Dermis microvascular lymphatic vessel endothelial cell (primary cell): ENCODE measurements at regions not wholly inside any gene's neighbourhood (a gene's known extent, or its start where the extent isn't known, plus 50 kb on each side); places are given as distances from the start of the nearest gene placed in this dataset.
"Not testable (repeated sequence)": the region's sequence is repeated elsewhere in the genome, so short reads cannot be mapped to it uniquely, and the experiment has no call there.

Source experiments
- DNase-seq, 2 donors: peaks; one replicate each; pipeline versions ENCODE4 v3.0.0 to v3.0.0-alpha.2; 2010; ENCODE audit warnings: low read depth in 2 of 2

DNA sequence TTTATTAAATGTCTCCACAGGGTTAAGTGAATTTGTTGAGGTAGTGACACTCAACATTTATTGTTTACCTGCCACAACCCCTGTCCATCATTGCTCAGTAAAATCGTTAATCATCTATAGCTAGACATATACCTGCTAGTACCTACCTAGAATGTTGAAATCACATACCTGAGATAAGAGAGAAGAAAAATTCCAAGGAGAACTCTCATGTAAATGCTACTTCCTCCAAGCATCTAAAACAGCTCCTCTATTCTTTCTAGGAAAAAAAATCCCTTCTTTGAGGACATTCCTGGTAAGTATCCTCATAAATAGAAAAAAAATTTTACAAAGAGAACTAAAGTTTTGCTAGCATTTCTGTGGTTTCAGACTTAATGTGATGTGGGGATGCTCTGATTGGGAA lies 325.1 kb downstream of the DAD1 start:
- no peak for DNase-seq

DNA sequence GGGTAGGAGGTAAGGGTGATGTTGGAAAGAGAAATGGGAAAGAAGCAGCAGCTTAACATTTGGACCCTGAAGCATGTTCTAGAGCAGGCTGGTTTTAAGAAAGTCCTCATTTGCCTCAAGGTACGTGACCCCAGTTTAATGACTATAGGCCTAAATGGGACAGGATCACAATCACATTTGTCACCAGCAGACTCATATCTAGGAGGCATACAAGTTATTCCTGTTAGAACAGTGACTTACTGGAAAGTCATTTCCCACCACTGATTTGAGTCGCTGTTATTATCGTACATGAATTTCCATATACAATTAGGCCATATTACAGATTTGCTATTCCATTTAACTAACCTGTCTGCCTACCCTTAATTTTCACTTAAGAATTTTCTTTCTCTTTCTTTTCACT lies 326.1 kb downstream of the DAD1 start:
- DNase-seq: no peak

DNA sequence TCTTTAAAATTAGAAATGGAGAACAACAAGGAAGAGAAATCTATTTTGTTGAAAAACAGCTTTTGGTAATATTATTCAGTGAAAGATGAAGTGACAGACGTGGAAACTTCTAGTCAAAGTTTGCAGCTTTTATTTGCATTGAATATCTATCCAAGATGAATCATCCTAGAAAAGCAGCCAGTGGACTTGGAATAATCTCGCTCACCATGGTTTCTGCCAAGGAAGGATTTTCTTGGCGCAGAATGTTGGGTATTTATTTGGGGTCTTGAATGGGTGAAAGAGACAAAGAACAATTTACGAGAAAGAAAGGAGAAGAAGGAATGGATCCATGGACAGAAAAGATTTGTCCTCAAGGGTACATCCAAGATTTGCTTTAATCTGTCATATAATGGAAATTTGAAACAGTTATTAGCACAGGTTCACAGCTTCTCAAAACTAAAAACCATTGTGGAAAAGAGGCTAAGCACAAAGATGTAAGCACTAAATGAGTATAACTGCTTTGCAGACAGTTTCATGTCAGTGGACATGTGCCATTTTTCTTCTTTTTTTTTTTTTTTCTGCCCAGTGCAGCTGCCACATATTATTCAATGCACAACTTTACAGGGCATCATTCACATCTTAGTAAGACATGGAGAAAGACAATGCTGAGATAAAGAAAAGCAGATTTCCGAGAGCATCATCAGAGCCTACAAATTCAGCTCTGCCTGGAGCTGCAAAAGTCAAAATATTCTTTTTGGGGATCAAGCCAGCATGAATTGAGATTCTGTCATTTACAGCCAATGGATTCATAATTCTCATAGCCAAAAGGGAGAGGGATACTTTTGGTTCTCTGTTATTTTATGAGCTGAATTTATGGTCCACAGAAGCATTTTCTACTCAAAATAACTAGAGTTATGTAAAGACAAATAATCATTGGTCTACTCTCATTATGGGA lies 333.7 kb downstream of the DAD1 start:
- no peak for DNase-seq

GRCh38 chr14:22252686-22253085 lies 336.3 kb downstream of the DAD1 start:
- no peak for DNase-seq

DNA sequence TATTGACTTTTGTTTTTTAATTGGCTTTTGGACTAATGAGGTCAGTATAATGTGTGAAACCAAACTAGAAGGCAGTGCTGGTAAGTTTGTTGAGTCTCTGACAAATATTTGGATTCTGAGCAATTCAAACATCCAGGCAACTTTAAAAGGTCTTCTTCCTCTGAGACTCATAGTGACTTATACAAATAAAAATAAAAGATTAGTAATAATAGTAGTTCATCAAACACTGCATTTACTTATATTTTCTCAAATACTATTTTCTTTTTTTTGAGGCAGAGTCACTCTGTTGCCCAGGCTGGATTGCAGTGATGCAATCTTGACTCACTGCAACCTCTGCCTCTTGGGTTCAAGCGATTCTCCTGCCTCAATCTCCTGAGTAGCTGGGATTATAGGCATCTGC lies 337.9 kb downstream of the DAD1 start:
- no peak for DNase-seq

DNA sequence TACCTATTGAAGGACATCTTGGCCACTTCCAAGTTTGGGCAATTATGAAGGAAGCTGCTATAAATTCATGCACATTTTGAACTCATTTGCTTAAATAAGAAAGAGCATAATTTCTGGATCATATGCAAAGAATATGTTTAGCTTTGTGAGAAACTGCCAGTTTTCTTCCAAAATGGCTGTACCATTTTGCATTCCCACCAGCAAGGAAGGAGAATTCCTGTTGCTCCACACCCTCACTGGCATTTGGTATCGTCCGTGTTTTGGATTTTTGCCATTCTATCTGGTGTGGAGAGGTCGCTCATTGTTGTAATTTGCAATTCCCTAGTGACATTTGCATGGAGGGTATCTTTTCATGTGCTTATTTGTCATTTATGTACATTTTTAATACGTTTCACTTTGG lies 339.3 kb downstream of the DAD1 start:
- no peak for DNase-seq

DNA sequence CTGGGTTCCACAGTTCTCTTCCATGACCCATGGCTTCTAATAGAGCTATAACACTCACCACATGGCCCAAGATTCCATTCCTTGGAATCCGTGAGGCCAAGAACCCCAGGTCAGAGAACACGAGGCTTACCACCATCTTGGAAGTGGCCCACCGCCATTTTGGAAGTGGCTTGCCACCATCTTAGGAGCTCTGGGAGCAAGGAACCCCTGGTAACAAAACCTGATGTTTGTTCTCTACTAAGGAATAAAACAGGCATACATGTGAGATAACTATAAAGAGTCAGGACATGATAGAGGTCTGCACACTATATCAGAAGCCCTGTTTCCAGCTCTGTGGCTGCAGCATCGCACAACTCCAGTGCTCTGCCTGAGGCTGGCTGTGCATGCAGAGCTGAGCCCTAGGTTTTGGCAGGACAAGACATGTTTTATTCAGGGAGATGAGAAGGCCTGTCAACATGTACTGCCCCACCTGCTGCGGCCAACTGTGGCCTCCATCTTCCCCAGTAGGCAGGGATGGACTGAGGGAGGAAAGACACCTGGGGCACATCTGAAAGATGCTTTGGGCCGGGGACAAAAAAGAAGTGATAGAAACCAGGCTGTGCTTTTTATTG lies 344.9 kb downstream of the DAD1 start:
- no peak for DNase-seq

- DNase-seq: not testable (repeated sequence)
These were observed 350.7 kb downstream of the DAD1 start for GRCh38 chr14:22238320-22238719.

- DNase-seq: no peak
These were observed 355.6 kb downstream of the DAD1 start for GRCh38 chr14:22233377-22233776.

- DNase-seq: no peak
These were observed 356.1 kb downstream of the DAD1 start for GRCh38 chr14:22232933-22233332.

- no peak for DNase-seq
These were observed 356.5 kb downstream of the DAD1 start for GRCh38 chr14:22232486-22232885.

- DNase-seq: no peak
These were observed 358.0 kb downstream of the DAD1 start for GRCh38 chr14:22231018-22231417.

DNA sequence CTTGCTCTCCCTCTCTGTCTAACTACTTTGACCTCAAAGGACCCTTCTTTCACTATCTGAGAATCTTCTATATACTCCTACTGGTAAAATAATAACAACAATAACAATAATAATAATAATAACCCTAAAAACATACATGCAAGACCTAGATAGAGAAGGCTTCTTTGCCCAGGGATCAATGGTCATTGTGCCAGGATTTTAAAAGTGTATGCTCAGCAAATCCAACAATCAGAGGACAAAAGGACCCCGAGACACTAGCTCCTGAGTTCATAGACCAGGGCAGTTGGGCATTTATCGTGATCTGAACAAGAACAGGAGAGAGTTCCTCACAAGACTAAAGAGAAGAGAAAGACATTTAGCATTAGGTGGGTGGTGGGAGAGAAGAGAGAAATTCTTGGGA lies 358.5 kb downstream of the DAD1 start:
- DNase-seq: no peak

DNA sequence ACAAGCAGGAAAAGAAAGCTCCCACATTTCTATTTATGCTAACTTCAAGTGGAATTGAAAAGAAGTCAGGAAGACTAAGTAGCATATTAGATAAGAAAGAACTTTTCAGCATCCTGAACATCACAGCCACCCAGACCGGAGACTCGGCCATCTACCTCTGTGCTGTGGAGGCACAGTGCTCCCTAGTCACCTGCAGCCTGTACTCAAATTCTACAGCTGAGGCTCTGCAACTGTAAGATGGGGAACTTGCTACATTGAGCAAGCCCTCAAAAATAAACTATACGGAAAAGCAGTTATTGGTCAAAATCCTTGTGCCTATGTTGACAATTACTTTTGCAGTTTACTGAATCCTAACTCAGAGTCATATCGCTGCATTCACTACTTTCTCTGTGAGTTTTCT lies 361.9 kb downstream of the DAD1 start:
- no peak for DNase-seq

DNA sequence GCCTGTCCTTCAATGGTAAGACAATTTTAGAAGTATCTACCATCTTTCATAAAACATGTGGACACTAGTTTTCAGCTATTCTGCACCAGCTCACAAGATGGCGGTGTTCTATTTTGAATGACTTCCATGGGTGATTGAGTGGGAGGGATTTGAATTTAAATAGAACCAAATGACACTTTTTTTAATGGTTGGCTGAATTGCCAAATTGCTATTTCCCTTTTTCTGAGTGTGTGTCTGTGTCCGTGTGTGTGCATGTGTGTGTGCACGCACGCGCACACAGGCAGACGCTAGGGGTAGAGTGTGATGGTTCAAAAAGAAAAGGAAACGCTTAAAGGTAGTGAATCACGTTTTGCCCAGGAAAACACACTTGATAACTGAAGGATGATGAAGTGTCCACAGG lies 362.6 kb downstream of the DAD1 start:
- DNase-seq: no peak

DNA sequence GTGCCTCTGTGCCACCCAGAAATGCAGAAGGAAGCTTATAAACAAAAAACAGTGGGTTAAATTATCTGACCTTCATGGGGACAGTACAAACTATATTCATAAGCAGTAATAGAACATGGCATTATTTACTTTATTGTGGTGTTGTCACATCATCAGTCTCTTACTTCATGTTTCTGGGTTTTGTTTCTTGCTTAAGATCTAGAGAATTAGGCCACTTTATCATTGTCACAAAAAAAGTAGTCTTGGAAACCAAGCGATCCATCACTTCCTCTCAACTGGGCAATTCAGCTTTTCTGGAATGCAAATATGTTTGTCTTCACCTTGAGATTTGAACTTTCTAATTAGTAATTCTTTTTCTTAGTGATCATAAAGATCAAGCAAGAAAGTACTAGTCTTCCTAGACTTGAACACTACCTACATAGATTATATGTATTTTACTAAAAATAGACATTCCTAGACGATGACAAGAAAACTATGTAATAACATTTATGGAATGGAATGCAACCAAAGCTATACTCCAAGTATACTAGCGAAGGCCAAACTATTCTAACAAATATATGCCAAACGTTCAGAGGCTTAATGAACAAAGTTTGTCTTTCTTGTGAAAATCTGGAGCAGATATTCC lies 363.4 kb downstream of the DAD1 start:
- no peak for DNase-seq

- DNase-seq: peak in 1 of 2 donors; percentile 16
These were observed 367.5 kb downstream of the DAD1 start for GRCh38 chr14:22221508-22221907.

DNA sequence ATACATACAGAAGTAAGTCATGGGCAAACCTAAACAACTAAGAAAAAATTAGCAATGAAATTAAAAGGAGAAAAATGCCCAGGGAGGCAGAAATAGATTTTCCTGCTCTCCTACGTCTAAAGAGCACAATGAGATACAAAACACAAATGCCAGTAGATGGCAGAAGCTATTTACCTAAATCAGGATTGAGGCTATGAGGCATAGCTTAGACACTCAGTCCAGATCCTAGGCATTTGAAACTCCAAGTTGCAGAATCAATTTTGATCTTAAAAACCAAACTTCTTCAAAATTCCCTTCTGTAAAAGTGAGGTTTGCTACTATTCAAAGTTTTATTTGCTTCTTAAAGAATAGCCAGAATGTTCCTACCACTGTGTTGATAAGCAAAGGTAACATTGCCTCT lies 368.6 kb downstream of the DAD1 start:
- DNase-seq: no peak

GRCh38 chr14:22218728-22219127 lies 370.3 kb downstream of the DAD1 start:
- DNase-seq: no peak

GRCh38 chr14:22213120-22213519 lies 375.9 kb downstream of the DAD1 start:
- DNase-seq: no peak

- DNase-seq: no peak
These were observed 378.1 kb downstream of the DAD1 start for GRCh38 chr14:22210906-22211305.

DNA sequence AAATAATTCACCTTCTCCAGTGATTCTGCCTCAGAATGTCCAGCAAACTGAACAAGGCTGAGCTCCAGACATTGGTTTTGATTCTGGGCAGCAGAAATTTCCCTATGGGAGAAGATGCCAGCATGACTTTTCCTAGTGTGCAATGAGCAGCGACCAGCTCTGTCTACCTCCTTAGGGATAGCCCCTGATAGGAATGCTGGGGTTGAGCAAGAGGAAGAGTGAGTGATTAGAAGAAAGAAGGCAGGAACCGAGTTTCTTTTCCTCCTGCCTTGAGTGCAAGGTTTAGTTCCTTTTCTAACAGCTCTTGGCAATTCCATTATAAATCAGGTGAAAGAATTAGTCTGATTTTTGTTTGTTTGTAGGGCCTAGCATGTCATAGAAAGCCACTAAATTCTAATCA lies 379.0 kb downstream of the DAD1 start:
- no peak for DNase-seq

DNA sequence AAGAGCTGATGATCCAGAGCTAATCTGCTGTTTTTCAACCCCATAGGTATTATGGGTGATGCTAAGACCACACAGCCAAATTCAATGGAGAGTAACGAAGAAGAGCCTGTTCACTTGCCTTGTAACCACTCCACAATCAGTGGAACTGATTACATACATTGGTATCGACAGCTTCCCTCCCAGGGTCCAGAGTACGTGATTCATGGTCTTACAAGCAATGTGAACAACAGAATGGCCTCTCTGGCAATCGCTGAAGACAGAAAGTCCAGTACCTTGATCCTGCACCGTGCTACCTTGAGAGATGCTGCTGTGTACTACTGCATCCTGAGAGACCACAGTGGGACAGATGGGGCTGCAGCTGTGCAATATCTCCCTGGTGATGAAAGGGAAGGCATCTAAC lies 386.0 kb downstream of the DAD1 start:
- DNase-seq: no peak
